Caco-2 (cell line): ENCODE measurements at regions not wholly inside any gene's neighbourhood (a gene's known extent, or its start where the extent isn't known, plus 50 kb on each side); places are given as distances from the start of the nearest gene placed in this dataset.

ENCODE experiments used
- BruUV-seq: library from RNA; stranded (reverse); fragments of 400-500 nt; replicated peaks from 2 replicates; lab custom pipeline; 2021; lab: Mats Ljungman, UMichigan
- CTCF ChIA-PET: fragments of 300-600 bp; sonication (Branson Sonifier 250); formaldehyde crosslinking; loops from one replicate; lab custom pipeline; 2022; ENCODE audit warnings: antibody characterized with exemption; lab: Charles Lee
- POLR2A ChIA-PET: fragments of 300-600 bp; sonication (Branson Sonifier 250); formaldehyde crosslinking; loops from one replicate; lab custom pipeline; 2022; ENCODE audit warnings: antibody characterized with exemption; lab: Charles Lee
- DNase-seq, 2 experiments: peaks; one replicate each; pipeline versions ENCODE4 v3.0.0 to v3.0.0-alpha.2; 2020 to 2022
- H3K27me3 ChIP-seq: replicated peaks from 2 replicates; pipeline ENCODE4 v1.6.0; 2011; ENCODE audit warnings: low read length; ENCODE audit not compliant: control insufficient read depth, insufficient read depth
- H3K36me3 ChIP-seq: 2 replicates; pipeline ENCODE4 v1.5.1; 2011; ENCODE audit warnings: low read length; ENCODE audit not compliant: control insufficient read depth, insufficient read depth
- H3K4me1 ChIP-seq: fragments of 250-450 bp; sonication (Bioruptor Pico); 2 replicates; pipeline ENCODE4 v1.5.1; 2020; ENCODE audit warnings: mild to moderate bottlenecking
- H3K4me3 ChIP-seq: 2 replicates; pipeline ENCODE4 v1.5.1; 2011; ENCODE audit warnings: low read depth, mild to moderate bottlenecking, control low read depth, low read length
- H3K9me3 ChIP-seq: fragments of 250-450 bp; sonication (Bioruptor Pico); 2 replicates; pipeline ENCODE4 v1.5.1; 2020; ENCODE audit warnings: mild to moderate bottlenecking, moderate library complexity
- H3K27ac Mint-ChIP-seq: one replicate; pipeline ENCODE4 v1.8.0; 2022; ENCODE audit warnings: mixed read lengths; ENCODE audit not compliant: unreplicated experiment
- H3K27me3 Mint-ChIP-seq: one replicate; pipeline ENCODE4 v1.8.0; 2022; ENCODE audit warnings: mixed read lengths; ENCODE audit not compliant: insufficient read depth, unreplicated experiment
- H3K36me3 Mint-ChIP-seq: one replicate; pipeline ENCODE4 v1.8.0; 2022; ENCODE audit warnings: mild to moderate bottlenecking, mixed read lengths; ENCODE audit not compliant: insufficient read depth, unreplicated experiment
- H3K4me1 Mint-ChIP-seq: one replicate; pipeline ENCODE4 v1.8.0; 2022; ENCODE audit warnings: low read depth, mixed read lengths; ENCODE audit not compliant: unreplicated experiment
- H3K4me3 Mint-ChIP-seq: one replicate; pipeline ENCODE4 v1.8.0; 2022; ENCODE audit warnings: mild to moderate bottlenecking, moderate library complexity, mixed read lengths; ENCODE audit not compliant: unreplicated experiment
- H3K9me3 Mint-ChIP-seq: one replicate; pipeline ENCODE4 v1.8.0; 2022; ENCODE audit warnings: mixed read lengths; ENCODE audit not compliant: unreplicated experiment
- CTCF ChIP-seq, 2 experiments: fragments of 200-600 bp in 1 of 2; IDR thresholded peaks; 1 replicate in 1 of 2; 2 replicates in 1 of 2; pipeline versions ENCODE4 v1.5.1 to v1.8.0; 2011 to 2022; ENCODE audit warnings: antibody characterized with exemption in 1 of 2, control low read depth in 1 of 2, inconsistent platforms in 1 of 2, low read depth in 1 of 2, low read length in 1 of 2, mild to moderate bottlenecking in 1 of 2, moderate library complexity in 1 of 2; ENCODE audit not compliant: insufficient read depth in 1 of 2, severe bottlenecking in 1 of 2, unreplicated experiment in 1 of 2
- intact Hi-C: fragments of 100-400 bp; cut with micrococcal nuclease; formaldehyde crosslinking; loops from one replicate; pipeline ENCODE4 v1.10.0; 2022; ENCODE audit not compliant: unreplicated experiment

GRCh38 chr14:71206766-71207371, 299.6 kb downstream of the PCNX1 start:
- Mint-ChIP-seq H3K4me1 (peaks cover 15% of the 10 kb centered on the region), H3K9me3 (peaks cover 19% of the 10 kb centered on the region), H3K4me3 (no peak overlapping the region), H3K36me3 (no peaks in the 10 kb centered on the region), H3K27ac (no peak overlapping the region), H3K27me3 (no peaks in the 10 kb centered on the region)
- Histone ChIP-seq H3K9me3 (no peaks in the 10 kb centered on the region), H3K4me1 (0 out of 2 replicates have a peak, but pooled peaks cover 4% of the 10 kb centered on the region), H3K27me3 (no peaks in the 10 kb centered on the region), H3K36me3 (no peaks in the 10 kb centered on the region), H3K4me3 (no peak overlapping the region)
- ChIA-PET POLR2A (no interaction called here), CTCF (no interaction called here)
- TF ChIP-seq CTCF (IDR thresholded peaks at IDR 0.05; ENCODE audit: insufficient read depth in 1 of 2, low read depth in 1 of 2, low read length in 1 of 2, severe bottlenecking in 1 of 2, unreplicated experiment in 1 of 2) = no peak
- intact Hi-C loops = no loop called here
- no peak for DNase-seq
- BruUV-seq = no TSS peak

- Histone ChIP-seq H3K4me3 (no peak overlapping the region), H3K36me3 (no peaks in the 10 kb centered on the region), H3K9me3 (no peaks in the 10 kb centered on the region), H3K27me3 (no peaks in the 10 kb centered on the region), H3K4me1 (no peaks in the 10 kb centered on the region)
- peaks cover 8% of the 10 kb centered on the region for H3K4me1 Mint-ChIP-seq
- no peak overlapping the region for H3K4me3 Mint-ChIP-seq
- no TSS peak for BruUV-seq
- no peak overlapping the region for H3K27ac Mint-ChIP-seq
- peaks cover 9% of the 10 kb centered on the region for H3K9me3 Mint-ChIP-seq
- POLR2A ChIA-PET = no interaction called here
- no peaks in the 10 kb centered on the region for H3K27me3 Mint-ChIP-seq
- CTCF ChIA-PET = no interaction called here
- DNase-seq = no peak
- intact Hi-C loops = loop anchor here (2.0 kb wide), 1 partner anchor 20 kb away; no protein-coding TSS in a partner anchor
- H3K36me3 Mint-ChIP-seq = no peaks in the 10 kb centered on the region
- TF ChIP-seq CTCF (IDR thresholded peaks at IDR 0.05; ENCODE audit: insufficient read depth in 1 of 2, low read depth in 1 of 2, low read length in 1 of 2, severe bottlenecking in 1 of 2, unreplicated experiment in 1 of 2) = peak in 1 of 2 experiments; percentile 15
Measured at GRCh38 chr14:71208702-71209357, 301.6 kb downstream of the PCNX1 start.

- Histone ChIP-seq H3K4me1 (no peaks in the 10 kb centered on the region), H3K9me3 (no peaks in the 10 kb centered on the region), H3K27me3 (no peaks in the 10 kb centered on the region), H3K4me3 (no peak overlapping the region), H3K36me3 (no peaks in the 10 kb centered on the region)
- CTCF ChIA-PET = no interaction called here
- H3K27ac Mint-ChIP-seq = no peak overlapping the region
- H3K36me3 Mint-ChIP-seq = no peaks in the 10 kb centered on the region
- POLR2A ChIA-PET = no interaction called here
- no peak for TF ChIP-seq CTCF (IDR thresholded peaks at IDR 0.05; ENCODE audit: insufficient read depth in 1 of 2, low read depth in 1 of 2, low read length in 1 of 2, severe bottlenecking in 1 of 2, unreplicated experiment in 1 of 2)
- H3K9me3 Mint-ChIP-seq = no peaks in the 10 kb centered on the region
- no peak for DNase-seq
- H3K4me3 Mint-ChIP-seq = no peak overlapping the region
- BruUV-seq = no TSS peak
- intact Hi-C loops = loop anchor here (2.0 kb wide), 1 partner anchor 21 kb away; no protein-coding TSS in a partner anchor
- no peaks in the 10 kb centered on the region for H3K4me1 Mint-ChIP-seq
- H3K27me3 Mint-ChIP-seq = no peaks in the 10 kb centered on the region
Measured at GRCh38 chr14:71209888-71210287, 302.6 kb downstream of the PCNX1 start.
